GM21825 (cell line): ENCODE measurements at regions not wholly inside any gene's neighbourhood (a gene's known extent, or its start where the extent isn't known, plus 50 kb on each side); places are given as distances from the start of the nearest gene placed in this dataset.
"Not testable (repeated sequence)": the region's sequence is repeated elsewhere in the genome, so short reads cannot be mapped to it uniquely, and the experiment has no call there.

Experiments
- ATAC-seq: cut with Tn5 transposase; IDR thresholded peaks from one replicate; pipeline ENCODE4 v1.9.1; 2021; ENCODE audit warnings: mild to moderate bottlenecking, moderate library complexity; ENCODE audit not compliant: unreplicated experiment

GRCh38 chr14:97946641-97947040 lies 1149.5 kb downstream of the VRK1 start:
- ATAC-seq = no peak

DNA sequence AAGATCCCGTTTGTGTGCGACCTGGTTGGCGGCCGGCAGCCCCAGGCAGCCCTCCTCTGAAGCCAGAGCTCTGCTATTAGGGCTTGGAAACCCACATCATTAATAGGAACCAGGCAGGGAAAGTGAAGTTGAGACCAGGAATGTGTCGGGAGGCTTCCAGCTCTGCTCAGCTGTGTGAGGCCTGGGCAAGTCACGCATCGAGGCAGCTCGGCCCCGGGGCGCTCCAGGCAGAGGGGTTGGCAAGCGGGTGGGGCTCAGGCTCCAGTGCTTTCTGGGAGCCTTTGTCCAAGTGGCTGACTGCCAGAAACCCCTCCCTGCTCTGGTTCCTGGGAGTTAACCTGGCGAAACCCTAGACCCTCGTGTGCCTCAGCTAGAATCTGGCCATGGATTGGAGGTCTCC lies 1151.7 kb downstream of the VRK1 start:
- no peak for ATAC-seq

DNA sequence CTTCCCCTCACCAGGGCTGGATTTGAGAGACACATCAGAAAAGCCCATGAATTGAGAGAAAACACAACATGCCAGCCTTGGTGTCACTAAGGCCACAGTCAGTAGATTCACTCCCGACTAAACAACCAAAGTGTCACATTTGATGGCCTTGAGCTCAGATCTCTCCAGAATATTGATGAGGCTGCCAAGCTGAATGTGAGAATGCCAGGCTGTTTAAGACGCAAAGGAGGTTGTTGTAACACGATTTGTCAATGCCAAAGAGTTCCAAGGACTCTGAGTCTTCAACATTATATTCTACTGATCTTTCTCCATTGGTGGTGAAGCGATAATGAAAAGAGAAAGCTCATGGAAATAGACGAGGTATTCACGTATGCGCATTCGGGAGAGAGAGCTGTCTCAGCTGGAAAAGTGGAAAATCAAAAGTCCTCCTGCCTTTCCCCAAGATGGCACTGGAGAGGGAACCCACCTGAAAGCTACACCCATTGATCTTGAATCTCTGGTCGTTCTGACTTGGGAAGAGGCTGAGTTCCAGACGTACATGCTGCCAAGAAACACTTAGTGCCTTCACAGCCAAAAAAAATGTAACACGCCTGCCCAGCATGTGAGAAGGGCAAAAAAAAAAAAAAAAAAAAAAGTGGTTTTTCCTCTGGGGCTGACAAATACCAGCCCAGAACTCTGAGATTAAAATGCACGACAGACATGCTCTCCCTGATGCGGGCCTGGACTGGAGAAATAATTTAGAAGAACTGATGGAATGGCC lies 1159.6 kb downstream of the VRK1 start:
- ATAC-seq = no peak

DNA sequence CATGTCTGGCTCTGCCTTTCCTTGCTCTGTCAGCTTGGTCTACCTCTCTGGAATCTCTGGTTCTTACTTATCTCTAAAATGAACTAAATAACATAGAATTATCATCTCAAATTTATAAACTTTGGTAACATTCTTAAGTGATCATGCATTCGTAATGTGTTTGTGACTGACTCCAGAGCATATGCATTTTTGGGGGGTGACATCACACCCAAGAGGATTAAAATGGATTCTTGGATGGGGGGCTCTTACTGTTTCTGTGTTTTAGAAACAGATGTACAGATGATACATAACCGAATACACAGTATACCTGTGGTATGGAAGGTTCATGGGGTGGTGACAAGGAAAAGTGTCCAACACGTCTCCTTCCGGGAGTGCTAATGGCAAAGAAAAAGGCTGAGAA lies 1162.1 kb downstream of the VRK1 start:
- no peak for ATAC-seq

GRCh38 chr14:97960436-97960835 lies 1163.3 kb downstream of the VRK1 start:
- no peak for ATAC-seq

- no peak for ATAC-seq
These were observed 1173.0 kb downstream of the VRK1 start for GRCh38 chr14:97970222-97970621.

DNA sequence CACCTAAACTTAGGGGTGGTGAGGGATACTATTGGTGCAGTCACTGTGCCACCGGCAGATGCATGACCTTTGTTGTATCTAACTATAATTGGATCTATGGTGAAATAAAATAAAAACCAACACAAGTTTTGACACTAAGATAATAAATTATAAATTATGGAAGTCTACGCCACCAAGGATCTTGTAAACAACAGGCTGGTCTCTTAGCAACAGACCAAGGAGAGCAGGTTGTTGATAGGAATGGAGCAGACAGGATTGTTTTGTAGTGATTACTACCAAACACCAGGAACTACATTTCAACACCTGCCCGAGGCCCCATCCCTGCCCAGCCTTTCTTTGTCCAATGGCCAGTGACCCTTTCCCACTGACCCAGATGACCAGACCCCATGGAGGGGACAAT lies 1178.0 kb downstream of the VRK1 start:
- ATAC-seq = no peak

GRCh38 chr14:97975962-97976361 lies 1178.8 kb downstream of the VRK1 start:
- ATAC-seq = no peak

DNA sequence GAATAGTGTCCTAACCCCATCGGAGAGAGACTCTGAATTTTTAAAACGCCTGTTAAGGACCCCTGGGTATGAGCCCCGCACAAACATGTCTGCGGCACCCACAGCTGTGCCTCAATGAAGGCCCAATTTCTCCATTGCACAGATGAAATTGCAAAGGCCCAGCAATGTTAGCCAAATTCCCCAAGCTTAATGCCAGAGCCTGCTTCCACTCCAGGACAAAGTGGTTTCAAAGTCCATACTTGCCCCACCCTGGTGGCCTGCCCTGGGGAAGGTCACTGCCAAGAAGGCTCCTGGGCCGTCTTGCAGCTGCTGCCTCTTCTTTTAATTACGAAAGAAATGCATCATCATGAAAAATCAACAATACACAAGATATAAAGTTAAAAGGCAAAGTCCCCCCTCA lies 1179.7 kb downstream of the VRK1 start:
- no peak for ATAC-seq

DNA sequence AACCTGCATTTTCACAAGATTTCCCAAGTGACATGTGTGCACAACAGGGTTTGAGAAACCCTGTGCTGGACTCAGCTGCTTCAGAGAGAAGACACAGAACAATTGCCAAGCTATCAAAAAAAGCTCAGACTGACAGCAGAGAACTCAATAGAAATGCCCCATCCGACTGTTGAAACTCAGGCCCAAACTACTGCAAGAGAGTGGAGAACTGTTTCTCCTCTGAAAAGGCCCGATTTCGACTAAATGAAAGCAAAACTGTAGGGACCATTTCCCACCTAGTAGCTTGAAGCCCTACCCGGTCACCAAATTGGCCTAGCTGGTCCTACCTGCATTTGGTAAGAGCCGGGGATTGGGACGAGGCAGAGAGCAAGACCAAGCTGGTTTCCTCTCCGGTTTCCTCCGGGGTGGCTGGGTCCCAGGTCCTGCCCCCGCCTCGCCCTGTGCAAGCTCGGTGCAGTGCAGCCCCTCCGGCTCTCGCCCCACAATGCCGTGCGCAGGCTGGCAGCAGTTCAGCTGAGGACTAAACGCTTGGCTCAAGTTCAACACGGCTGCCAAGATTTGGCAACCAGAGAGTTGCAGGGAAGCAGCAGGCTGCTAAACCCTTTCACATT lies 1180.6 kb downstream of the VRK1 start:
- ATAC-seq = no peak

- ATAC-seq = no peak
These were observed 1181.2 kb downstream of the VRK1 start for GRCh38 chr14:97978341-97978740.

GRCh38 chr14:97993508-97994019 lies 1196.4 kb downstream of the VRK1 start:
- ATAC-seq = no peak

DNA sequence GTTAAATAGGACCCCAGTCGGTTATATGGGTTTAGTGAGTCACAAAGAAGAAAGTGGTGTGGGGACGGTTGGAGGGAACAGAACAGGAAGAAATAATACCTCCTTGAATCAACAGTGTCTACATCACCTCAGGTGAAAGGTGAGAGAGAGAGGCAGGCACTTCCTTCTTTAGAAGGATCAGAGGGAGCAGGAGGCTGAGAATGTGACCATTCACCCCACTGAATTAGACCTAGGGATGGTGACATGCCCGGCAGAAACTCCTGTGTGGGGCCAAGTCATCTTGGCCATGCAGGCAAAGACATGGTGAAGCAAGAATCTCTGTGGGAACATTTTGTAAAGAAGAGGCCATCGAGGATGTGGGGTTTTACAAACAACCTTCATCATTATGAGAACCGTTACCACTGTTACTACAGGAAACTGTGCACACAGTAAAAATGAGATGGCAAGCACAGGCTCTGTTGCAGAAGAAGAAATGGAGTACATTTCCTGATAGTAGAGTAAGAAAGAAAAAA lies 1196.9 kb downstream of the VRK1 start:
- no peak for ATAC-seq

DNA sequence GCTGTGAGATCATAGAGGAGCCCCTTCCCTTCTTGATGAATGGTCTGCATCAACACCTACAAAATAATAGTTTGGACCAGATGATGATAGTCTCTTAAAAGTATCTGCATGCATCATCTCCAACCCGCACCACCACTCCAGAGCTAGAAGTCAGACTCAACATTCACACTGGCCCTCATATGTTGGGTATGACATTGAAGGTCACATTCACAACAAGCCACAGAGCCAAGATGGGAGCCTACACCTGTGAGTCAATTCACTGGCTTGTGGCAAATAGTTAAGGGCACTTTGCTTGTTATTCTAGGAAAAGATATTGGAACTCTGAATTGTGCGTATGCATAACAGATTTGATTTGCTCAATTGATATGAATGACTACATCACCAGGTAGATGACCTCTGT lies 1197.9 kb downstream of the VRK1 start:
- no peak for ATAC-seq

- ATAC-seq = no peak
These were observed 1198.3 kb downstream of the VRK1 start for GRCh38 chr14:97995531-97995930.

- ATAC-seq = no peak
These were observed 1208.8 kb downstream of the VRK1 start for GRCh38 chr14:98006008-98006407.

- no peak for ATAC-seq
These were observed 1211.4 kb downstream of the VRK1 start for GRCh38 chr14:98008381-98009113.

GRCh38 chr14:98009177-98009576 lies 1212.0 kb downstream of the VRK1 start:
- ATAC-seq = not testable (repeated sequence)

DNA sequence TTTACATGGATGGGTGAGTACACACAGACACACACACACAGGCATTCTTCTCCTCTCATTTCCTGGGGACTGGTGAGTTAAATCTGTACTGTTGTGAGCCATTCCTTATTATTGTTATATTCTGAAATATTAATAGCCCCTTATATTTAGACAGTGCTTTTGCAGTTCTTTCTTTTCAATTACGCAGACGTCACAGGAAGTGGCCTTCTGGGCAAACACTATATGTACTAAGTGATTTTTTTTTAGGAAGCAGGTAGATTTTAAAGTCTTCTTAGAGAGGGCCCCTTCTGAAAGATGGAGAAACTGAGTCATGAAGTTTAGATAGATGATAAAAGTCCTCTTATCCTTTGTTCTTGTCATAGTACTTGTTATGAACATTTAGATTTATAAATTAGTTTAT lies 1213.6 kb downstream of the VRK1 start:
- ATAC-seq = no peak

- no peak for ATAC-seq
These were observed 1217.9 kb downstream of the VRK1 start for GRCh38 chr14:98014851-98015615.

GRCh38 chr14:98015921-98016320 lies 1218.7 kb downstream of the VRK1 start:
- ATAC-seq = no peak
